ENCODE measurements at regions not wholly inside any gene's neighbourhood (a gene's known extent, or its start where the extent isn't known, plus 50 kb on each side); places are given as distances from the start of the nearest gene placed in this dataset.
"Not testable (repeated sequence)": the region's sequence is repeated elsewhere in the genome, so short reads cannot be mapped to it uniquely, and the experiment has no call there.

DNA sequence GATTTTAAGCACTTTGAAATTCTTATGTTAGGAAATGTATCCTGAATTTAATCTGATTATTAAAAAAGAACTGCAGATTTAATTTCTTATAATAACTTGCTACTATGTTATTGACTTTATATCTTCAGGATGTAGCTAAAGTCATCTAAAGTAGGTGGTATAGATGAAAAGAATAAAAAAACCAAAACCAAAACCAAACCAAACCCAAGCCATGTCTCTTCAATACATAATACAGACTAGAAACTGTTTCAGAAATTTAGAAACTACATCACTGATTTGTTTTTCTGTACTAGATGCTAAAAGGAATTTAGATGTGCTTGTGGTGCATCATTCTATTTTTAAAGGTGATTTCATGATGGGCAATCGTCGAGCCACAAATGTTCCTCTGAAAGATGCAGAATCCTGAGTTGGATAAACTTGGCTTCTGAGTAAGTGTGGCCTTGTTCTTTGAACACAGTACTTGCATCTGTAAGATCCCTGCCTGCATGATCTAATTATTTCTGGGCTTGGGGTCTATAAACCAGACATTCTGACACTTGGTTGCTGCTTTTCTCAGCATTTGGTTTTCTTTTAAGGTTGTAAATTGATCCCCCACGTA lies 287.1 kb upstream of the SUCLG2 start:
- H3K9me3 ChIP-seq (ENCODE audit: control insufficient read depth, insufficient read depth, low read length): no peaks in the 10 kb centered on the region
- H3K9ac ChIP-seq (ENCODE audit: low read depth, low read length): no peak overlapping the region
- no peaks in the 10 kb centered on the region for H3K36me3 ChIP-seq (ENCODE audit: insufficient read depth, low read length)
- no peaks in the 10 kb centered on the region for H3K4me1 ChIP-seq (ENCODE audit: insufficient read depth, low read length)

- Histone ChIP-seq H3K36me3 (ENCODE audit: insufficient read depth, low read length) (no peaks in the 10 kb centered on the region), H3K9ac (ENCODE audit: low read depth, low read length) (no peak overlapping the region), H3K9me3 (ENCODE audit: control insufficient read depth, insufficient read depth, low read length) (no peaks in the 10 kb centered on the region), H3K4me1 (ENCODE audit: insufficient read depth, low read length) (no peaks in the 10 kb centered on the region)
These were observed 286.0 kb upstream of the SUCLG2 start for GRCh38 chr3:67940210-67940952.

GRCh38 chr3:67937498-67938118 lies 283.2 kb upstream of the SUCLG2 start:
- Histone ChIP-seq H3K9me3 (ENCODE audit: control insufficient read depth, insufficient read depth, low read length) (no peaks in the 10 kb centered on the region), H3K36me3 (ENCODE audit: insufficient read depth, low read length) (no peaks in the 10 kb centered on the region), H3K9ac (ENCODE audit: low read depth, low read length) (no peak overlapping the region), H3K4me1 (ENCODE audit: insufficient read depth, low read length) (no peaks in the 10 kb centered on the region)

GRCh38 chr3:67930394-67930793 lies 276.0 kb upstream of the SUCLG2 start:
- H3K9me3 ChIP-seq (ENCODE audit: control insufficient read depth, insufficient read depth, low read length); H3K4me1 ChIP-seq (ENCODE audit: insufficient read depth, low read length); H3K9ac ChIP-seq (ENCODE audit: low read depth, low read length); H3K36me3 ChIP-seq (ENCODE audit: insufficient read depth, low read length): not testable (repeated sequence)

DNA sequence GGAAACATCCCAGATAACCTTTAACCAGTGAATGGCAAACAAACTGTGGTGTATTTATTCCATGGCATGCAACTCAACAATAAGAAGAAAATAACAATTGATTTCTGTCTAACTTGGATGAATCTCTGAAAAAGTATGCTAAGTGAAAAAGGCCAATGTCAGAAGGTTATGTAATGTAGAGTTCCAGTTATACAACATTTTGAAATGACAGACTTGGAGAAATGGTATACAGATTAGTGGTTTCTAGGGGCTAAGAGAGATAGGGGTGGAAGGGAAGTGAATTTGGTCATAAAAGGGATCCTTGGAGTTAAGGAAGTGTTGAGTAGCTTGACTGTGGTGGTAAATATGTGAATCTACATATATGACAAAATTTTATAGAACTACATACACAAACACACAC lies 269.4 kb upstream of the SUCLG2 start:
- H3K4me1 ChIP-seq (ENCODE audit: insufficient read depth, low read length): no peaks in the 10 kb centered on the region
- H3K9ac ChIP-seq (ENCODE audit: low read depth, low read length): no peak overlapping the region
- no peaks in the 10 kb centered on the region for H3K9me3 ChIP-seq (ENCODE audit: control insufficient read depth, insufficient read depth, low read length)
- H3K36me3 ChIP-seq (ENCODE audit: insufficient read depth, low read length): no peaks in the 10 kb centered on the region

DNA sequence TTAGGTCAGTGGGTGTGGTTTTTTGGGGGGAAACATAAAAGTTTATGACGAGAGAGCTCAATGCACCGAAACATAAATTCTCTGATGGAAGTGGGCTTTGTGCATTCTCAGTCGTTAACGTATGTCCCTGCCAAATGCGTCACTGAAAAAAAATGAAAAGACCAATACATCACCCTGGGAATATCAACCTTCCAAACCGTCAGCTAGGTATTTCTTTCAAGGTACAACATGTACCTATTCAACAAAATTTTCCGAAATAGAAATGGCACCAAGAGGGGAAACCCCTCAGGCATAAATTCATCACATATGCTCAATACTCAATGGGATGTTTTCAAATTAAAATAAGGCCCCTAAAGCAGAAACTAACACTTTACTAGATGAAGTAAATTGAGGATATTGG lies 266.6 kb upstream of the SUCLG2 start:
- no peak overlapping the region for H3K9ac ChIP-seq (ENCODE audit: low read depth, low read length)
- H3K9me3 ChIP-seq (ENCODE audit: control insufficient read depth, insufficient read depth, low read length): no peaks in the 10 kb centered on the region
- no peaks in the 10 kb centered on the region for H3K4me1 ChIP-seq (ENCODE audit: insufficient read depth, low read length)
- no peaks in the 10 kb centered on the region for H3K36me3 ChIP-seq (ENCODE audit: insufficient read depth, low read length)

DNA sequence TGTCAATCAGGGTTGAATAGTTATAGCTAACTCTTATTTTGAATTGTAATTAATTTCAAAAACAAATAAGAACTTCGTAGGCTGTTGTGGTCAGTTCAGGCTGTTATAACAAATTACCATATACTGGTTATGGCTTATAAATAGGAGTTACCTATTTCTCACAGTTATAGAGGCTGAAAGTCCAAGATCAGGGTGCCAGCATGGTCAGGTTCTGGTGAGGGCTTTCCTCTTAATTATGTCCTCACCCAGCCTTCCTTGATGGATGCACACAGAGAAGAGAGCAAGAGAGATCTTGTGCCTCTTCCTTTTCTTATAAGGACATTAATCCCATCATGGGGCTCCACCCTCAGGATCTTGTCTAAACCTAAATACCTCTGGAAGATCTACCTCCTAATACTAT lies 265.9 kb upstream of the SUCLG2 start:
- H3K36me3 ChIP-seq (ENCODE audit: insufficient read depth, low read length): no peaks in the 10 kb centered on the region
- no peaks in the 10 kb centered on the region for H3K4me1 ChIP-seq (ENCODE audit: insufficient read depth, low read length)
- no peaks in the 10 kb centered on the region for H3K9me3 ChIP-seq (ENCODE audit: control insufficient read depth, insufficient read depth, low read length)
- no peak overlapping the region for H3K9ac ChIP-seq (ENCODE audit: low read depth, low read length)

GRCh38 chr3:67916353-67916752 lies 261.9 kb upstream of the SUCLG2 start:
- H3K9me3 ChIP-seq (ENCODE audit: control insufficient read depth, insufficient read depth, low read length): no peaks in the 10 kb centered on the region
- H3K36me3 ChIP-seq (ENCODE audit: insufficient read depth, low read length): no peaks in the 10 kb centered on the region
- no peaks in the 10 kb centered on the region for H3K4me1 ChIP-seq (ENCODE audit: insufficient read depth, low read length)
- no peak overlapping the region for H3K9ac ChIP-seq (ENCODE audit: low read depth, low read length)

GRCh38 chr3:67907735-67908134 lies 253.3 kb upstream of the SUCLG2 start:
- Histone ChIP-seq H3K4me1 (ENCODE audit: insufficient read depth, low read length) (no peaks in the 10 kb centered on the region), H3K9me3 (ENCODE audit: control insufficient read depth, insufficient read depth, low read length) (no peaks in the 10 kb centered on the region), H3K9ac (ENCODE audit: low read depth, low read length) (no peak overlapping the region), H3K36me3 (ENCODE audit: insufficient read depth, low read length) (no peaks in the 10 kb centered on the region)

DNA sequence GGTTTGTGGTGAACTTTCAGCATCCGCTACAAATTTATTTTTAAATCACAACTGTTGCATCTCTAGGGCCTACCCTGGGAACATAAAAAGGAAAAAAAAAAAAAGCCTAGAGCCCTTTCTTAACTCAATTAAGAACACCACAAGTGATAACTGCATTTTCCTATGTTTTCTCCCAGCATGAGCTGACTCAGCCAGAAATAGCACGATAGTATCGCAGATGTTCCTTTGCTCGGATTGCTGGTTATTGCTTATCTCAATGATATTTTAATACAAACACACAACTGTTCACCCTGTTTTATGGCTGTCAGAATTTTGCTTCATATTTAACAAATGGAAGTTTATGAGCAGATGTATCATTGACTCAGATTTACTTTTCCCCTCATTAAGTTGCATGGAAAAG lies 251.8 kb upstream of the SUCLG2 start:
- Histone ChIP-seq H3K9ac (ENCODE audit: low read depth, low read length) (no peak overlapping the region), H3K36me3 (ENCODE audit: insufficient read depth, low read length) (no peaks in the 10 kb centered on the region), H3K9me3 (ENCODE audit: control insufficient read depth, insufficient read depth, low read length) (no peaks in the 10 kb centered on the region), H3K4me1 (ENCODE audit: insufficient read depth, low read length) (no peaks in the 10 kb centered on the region)

GRCh38 chr3:67901681-67902080 lies 247.3 kb upstream of the SUCLG2 start:
- Histone ChIP-seq H3K9ac (ENCODE audit: low read depth, low read length) (no peak overlapping the region), H3K4me1 (ENCODE audit: insufficient read depth, low read length) (no peaks in the 10 kb centered on the region), H3K9me3 (ENCODE audit: control insufficient read depth, insufficient read depth, low read length) (no peaks in the 10 kb centered on the region), H3K36me3 (ENCODE audit: insufficient read depth, low read length) (no peaks in the 10 kb centered on the region)

DNA sequence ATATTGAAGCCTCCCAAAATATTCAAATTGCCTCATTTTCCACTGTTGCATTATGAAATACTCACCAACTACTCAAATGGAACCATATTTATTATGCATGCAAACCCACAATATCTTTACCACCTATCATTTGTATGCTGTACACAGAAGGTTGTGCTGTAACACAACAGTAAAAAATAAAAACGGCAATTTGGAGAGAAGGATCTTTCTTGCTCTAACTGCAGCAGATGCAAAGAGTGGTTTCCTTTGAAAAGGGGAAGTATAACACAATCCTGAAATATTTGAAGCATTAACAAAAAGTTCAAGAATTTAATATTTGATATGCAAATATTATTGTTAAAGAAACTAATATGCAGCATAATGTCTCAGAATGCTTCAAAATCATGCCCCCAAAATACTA lies 244.5 kb upstream of the SUCLG2 start:
- Histone ChIP-seq H3K4me1 (ENCODE audit: insufficient read depth, low read length) (no peaks in the 10 kb centered on the region), H3K36me3 (ENCODE audit: insufficient read depth, low read length) (no peaks in the 10 kb centered on the region), H3K9ac (ENCODE audit: low read depth, low read length) (no peak overlapping the region), H3K9me3 (ENCODE audit: control insufficient read depth, insufficient read depth, low read length) (no peaks in the 10 kb centered on the region)

DNA sequence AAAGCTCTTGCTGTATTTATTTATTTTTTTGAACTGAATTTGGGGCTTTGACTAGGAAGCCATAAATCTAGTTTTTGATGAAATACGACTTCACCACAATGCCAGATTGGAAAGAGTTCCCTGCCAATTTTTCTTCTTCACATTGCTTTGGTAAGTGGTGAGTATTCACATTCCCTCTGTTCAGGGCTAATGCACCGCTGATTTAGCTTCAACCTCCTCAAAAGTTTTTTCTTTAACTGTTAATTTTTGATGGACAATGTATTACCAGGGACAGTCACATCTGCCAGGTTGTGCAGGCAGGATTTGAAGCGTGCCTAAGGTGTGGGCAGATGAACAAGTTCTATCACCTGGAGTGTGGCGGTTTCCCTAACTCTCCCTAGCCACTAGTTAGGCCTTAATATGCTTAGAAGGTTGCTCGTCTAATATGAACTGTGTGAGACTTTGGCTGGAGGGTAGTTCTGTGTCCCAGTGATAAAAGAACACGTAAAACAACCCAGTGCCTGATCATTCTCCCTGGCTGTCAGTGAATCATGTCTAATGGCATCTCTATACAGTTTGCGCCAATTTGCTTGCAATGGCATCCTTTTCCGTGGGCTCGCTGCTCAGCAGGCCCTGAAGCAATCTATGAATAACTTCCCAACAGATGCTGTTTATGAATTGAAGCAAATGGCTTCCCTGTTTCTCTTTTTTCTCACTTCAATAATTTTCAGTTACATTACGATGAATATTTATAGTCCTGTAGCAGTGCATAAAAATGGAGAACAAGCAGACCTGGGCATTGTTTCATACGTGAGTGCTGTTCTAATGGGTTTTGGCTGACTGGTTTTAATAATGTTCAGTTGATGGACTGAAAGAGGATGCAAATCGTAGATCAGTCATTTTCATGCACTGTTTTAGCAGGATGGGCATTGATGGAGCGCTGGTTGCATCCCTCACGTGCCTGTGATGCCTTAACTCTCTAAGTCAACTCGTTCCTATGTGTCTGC lies 243.2 kb upstream of the SUCLG2 start:
- Histone ChIP-seq H3K36me3 (ENCODE audit: insufficient read depth, low read length) (no peaks in the 10 kb centered on the region), H3K4me1 (ENCODE audit: insufficient read depth, low read length) (no peaks in the 10 kb centered on the region), H3K9me3 (ENCODE audit: control insufficient read depth, insufficient read depth, low read length) (no peaks in the 10 kb centered on the region), H3K9ac (ENCODE audit: low read depth, low read length) (no peak overlapping the region)

- Histone ChIP-seq H3K9me3 (ENCODE audit: control insufficient read depth, insufficient read depth, low read length) (no peaks in the 10 kb centered on the region; the same call in 1 of the 2 replicates), H3K4me1 (ENCODE audit: insufficient read depth, low read length) (no peaks in the 10 kb centered on the region), H3K9ac (ENCODE audit: low read depth, low read length) (no peak overlapping the region), H3K36me3 (ENCODE audit: insufficient read depth, low read length) (no peaks in the 10 kb centered on the region)
These were observed 241.7 kb upstream of the SUCLG2 start for GRCh38 chr3:67896130-67896529.

Data from ES-I3 (cell line).